DMS 273 (cell line): ENCODE measurements at regions not wholly inside any gene's neighbourhood (a gene's known extent, or its start where the extent isn't known, plus 50 kb on each side); places are given as distances from the start of the nearest gene placed in this dataset.
"Not testable (repeated sequence)": the region's sequence is repeated elsewhere in the genome, so short reads cannot be mapped to it uniquely, and the experiment has no call there.

ENCODE experiments used
- DNase-seq: peaks from one replicate; lab custom pipeline; 2025; ENCODE audit not compliant: unreplicated experiment; lab: John Stamatoyannopoulos, UW

- DNase-seq = no peak
Observed at GRCh38 chr4:189207872-189208271, 732.8 kb upstream of the FRG1 start.

DNA sequence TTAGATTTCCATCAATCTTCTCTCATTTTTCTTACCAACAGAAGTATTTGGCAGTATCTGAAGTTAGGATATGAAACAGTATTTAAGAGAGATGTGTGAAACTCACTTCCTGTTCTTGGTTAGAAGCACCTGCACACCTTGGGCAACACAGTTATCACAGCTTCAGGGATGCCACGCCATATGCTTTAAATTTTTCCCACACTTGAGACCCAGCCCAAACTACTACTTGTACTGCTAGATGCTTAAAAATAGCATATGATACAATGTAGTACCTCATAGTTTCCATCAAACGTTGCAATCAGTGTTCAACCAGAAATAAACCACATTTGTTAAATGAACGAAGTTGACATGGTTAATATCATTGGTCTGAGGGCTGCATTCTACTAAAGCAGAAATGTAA is 725.1 kb upstream of the FRG1 start:
- DNase-seq = no peak

GRCh38 chr4:189221691-189222090 is 719.0 kb upstream of the FRG1 start:
- DNase-seq = no peak

GRCh38 chr4:189228726-189229125 is 711.9 kb upstream of the FRG1 start:
- no peak for DNase-seq

- DNase-seq = no peak
Observed at GRCh38 chr4:189232274-189232673, 708.4 kb upstream of the FRG1 start.

DNA sequence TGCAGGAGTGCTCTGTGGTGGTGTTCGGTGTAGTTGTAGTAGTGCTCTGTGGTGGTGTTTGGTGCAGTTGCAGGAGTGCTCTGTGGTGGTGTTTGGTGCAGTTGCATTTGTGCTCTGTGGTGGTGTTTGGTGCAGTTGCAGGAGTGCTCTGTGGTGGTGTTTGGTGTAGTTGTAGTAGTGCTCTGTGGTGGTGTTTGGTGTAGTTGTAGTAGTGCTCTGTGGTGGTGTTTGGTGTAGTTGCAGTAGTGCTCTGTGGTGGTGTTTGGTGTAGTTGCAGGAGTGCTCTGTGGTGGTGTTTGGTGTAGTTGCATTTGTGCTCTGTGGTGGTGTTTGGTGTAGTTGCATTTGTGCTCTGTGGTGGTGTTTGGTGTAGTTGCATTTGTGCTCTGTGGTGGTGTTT is 706.9 kb upstream of the FRG1 start:
- not testable (repeated sequence) for DNase-seq

GRCh38 chr4:189234948-189235347 is 705.7 kb upstream of the FRG1 start:
- DNase-seq = not testable (repeated sequence)

- DNase-seq = no peak
Observed at GRCh38 chr4:189235599-189235998, 705.1 kb upstream of the FRG1 start.

GRCh38 chr4:189236321-189236720 is 704.4 kb upstream of the FRG1 start:
- not testable (repeated sequence) for DNase-seq

DNA sequence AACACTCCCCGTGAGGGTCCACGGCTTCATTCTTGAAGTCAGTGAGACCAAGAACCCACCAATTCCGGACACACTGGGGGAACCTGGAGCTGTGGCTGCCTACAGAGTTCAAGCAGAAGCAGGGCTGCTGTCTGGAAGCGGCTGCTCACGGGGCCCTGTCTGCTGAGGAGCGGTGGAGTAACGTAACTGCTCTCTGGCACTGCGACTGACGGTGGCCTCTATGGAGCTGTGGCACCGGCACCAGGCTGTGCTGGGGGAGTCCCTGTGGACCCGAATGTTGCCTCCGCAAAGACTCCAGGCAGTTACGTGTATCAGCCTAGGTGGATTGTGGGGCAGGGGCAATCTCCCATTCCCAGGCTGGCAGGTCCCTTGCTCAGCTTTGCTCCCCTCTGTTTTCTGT is 703.3 kb upstream of the FRG1 start:
- no peak for DNase-seq

DNA sequence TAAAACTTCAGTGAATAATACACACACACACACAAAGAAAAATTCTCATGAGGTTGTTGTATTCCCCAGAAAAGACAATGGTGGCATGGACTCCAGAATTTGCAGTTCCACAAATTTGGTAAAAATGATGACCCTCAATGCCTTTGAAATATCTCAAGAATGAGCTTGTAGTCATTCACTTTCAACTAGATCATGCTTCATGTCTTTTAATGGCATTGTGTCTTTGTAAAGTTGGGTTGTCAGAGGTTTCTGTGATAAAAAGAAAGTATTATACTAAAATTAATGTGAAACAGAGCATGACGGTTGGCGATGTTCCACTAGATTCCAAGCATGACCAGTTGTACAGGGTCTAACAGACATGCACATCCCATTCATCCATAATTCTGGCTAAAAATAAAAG is 685.0 kb upstream of the FRG1 start:
- DNase-seq = no peak

DNA sequence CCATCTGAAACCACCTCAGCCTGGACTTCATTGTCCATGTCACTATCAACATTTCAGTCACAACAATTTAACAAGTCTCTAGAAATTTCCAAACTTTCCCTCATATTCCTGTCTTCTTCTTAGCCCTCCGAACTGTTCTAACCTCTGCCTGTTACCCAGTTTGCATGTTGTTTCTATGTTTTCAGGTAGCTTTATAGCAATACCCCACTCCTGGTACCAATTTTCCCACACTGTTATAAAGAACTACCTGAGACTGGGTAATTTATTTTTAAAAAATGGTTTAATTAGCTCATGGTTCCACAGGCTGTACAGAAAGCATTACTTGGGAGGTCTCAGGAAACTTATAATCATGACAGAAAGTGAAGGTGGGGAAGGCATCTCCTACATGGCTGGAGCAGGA is 679.2 kb upstream of the FRG1 start:
- no peak for DNase-seq

- no peak for DNase-seq
Observed at GRCh38 chr4:189265515-189265914, 675.2 kb upstream of the FRG1 start.

DNA sequence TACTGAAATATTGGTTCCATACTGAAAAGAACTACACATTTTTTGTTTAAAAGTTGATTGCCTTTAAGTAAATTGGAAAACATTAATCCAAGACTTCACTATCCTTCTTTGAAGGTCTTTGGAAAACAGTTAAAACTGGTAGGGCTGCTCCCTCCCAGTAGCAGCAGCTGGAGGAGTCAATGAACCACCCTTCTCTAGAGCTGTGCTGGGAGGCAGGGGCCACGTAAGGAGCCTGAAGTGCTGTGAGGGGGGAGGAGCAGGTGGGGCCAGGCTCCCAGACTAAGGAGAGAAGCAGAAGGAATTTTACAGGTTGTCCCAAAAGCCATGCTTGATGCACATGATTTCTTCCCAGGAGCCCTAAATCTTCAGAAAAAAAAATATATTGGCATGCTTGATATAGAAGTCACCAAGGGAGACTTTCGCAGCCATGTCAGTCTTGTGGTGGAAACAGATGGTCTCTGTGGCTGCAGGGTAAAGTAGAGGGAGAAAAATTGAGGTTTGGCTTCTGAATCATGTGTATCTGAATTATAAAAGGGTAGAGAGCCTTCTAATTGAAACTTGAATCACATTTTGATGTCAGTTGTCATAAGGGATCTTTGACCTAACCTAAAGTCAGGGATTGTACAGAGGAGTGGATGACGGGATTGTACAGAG is 673.2 kb upstream of the FRG1 start:
- no peak for DNase-seq

DNA sequence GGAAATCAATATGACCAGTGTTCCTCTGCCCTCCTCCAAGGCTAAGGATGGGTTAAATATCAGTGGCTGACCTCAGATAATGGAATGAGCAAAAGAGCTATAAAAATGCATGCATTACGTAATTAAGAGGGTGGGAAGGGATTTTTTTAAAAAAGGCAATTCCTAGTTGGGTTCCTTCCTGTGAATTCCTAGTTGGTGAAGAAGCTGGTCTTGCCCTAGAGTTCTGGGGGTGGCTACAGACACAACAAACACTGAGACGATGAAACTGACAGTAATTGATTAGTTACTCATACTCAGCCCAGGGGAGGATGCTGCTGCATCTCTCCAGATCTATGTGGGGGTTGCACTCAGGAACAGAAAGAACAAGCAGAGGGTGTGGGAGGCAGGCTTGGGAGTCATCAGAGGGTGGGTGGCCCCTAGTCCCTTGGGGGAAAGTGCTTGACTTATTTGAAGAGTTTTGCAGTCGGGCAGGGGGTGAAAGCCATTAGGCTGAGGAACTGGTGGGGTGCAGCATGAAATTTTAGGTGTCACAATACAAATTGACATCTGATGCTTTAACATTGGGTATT is 662.0 kb upstream of the FRG1 start:
- no peak for DNase-seq

DNA sequence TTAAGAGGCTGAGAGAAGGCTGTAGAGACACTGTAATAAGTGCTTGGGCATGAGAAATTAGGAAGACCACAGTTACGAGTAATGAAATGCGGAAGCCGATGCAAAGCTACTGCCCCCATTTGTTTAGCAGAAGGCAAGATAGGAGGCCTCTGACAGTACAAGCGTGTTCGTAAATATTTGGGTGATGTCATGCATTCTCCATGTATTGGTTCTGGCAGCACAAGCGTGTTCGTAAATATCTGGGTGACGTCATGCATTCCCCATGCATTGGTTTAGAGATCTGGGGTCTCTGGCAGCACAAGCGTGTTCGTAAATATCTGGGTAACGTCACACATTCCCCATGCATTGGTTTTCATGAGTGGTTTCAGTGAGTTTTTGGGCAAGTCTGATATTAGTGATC is 661.5 kb upstream of the FRG1 start:
- no peak for DNase-seq

GRCh38 chr4:189285377-189285776 is 655.3 kb upstream of the FRG1 start:
- no peak for DNase-seq

DNA sequence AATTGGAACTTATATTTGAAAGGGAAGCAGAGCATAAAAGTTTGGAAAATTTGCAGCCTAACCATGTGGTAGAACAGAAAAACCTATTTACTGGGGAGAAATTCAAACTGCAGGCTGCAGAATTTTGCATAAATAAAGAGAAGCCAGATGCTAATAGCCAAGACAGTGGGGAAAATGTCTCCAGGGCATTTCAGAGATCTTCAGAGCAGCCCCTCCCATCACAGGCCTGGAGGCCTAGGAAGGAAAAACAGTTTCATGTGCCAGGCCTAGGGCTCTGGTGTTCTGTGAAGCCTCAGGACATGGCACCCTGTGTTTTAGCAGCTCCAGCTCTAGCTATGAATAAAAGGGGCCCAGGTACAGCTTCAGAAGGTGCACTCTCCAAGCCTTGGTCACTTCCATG is 648.7 kb upstream of the FRG1 start:
- DNase-seq = no peak

GRCh38 chr4:189293459-189293858 is 647.2 kb upstream of the FRG1 start:
- no peak for DNase-seq

GRCh38 chr4:189294574-189294973 is 646.1 kb upstream of the FRG1 start:
- no peak for DNase-seq

- DNase-seq = no peak
Observed at GRCh38 chr4:189299706-189300105, 641.0 kb upstream of the FRG1 start.

- no peak for DNase-seq
Observed at GRCh38 chr4:189301692-189302091, 639.0 kb upstream of the FRG1 start.

DNA sequence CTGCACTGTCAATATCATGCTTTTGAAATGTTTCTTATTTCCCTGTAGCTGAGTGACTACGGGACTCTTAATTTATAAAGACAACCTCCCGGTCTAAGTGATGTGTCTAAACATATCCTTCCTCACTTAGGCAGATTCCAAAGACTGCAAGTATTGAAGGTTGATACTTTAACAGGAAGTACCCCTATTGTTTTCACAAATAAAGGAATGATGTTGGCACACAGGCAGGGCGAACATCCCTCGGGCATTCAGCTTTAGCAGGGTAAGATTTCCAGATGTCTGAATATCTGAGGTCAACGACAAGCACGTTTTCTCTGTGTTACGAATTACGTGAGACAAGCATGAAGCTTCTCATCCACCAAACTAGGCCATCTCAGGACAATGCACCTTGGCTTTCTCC is 638.0 kb upstream of the FRG1 start:
- no peak for DNase-seq
